Osteocyte (in vitro differentiated cells): ENCODE measurements at regions not wholly inside any gene's neighbourhood (a gene's known extent, or its start where the extent isn't known, plus 50 kb on each side); places are given as distances from the start of the nearest gene placed in this dataset.

Experiments used
- DNase-seq: peaks from one replicate; pipeline ENCODE4 v3.0.0; 2021; ENCODE audit warnings: mixed read lengths; ENCODE audit not compliant: unreplicated experiment; ENCODE audit errors: extremely low spot score
- H3K27ac Mint-ChIP-seq: one replicate; pipeline ENCODE4 v1.8.0; 2021; ENCODE audit warnings: mild to moderate bottlenecking, mixed read lengths; ENCODE audit not compliant: unreplicated experiment
- H3K27me3 Mint-ChIP-seq: one replicate; pipeline ENCODE4 v1.8.0; 2021; ENCODE audit warnings: mixed read lengths; ENCODE audit not compliant: unreplicated experiment
- H3K36me3 Mint-ChIP-seq: one replicate; pipeline ENCODE4 v1.8.0; 2021; ENCODE audit warnings: mixed read lengths; ENCODE audit not compliant: unreplicated experiment
- H3K4me1 Mint-ChIP-seq: one replicate; pipeline ENCODE4 v1.8.0; 2021; ENCODE audit warnings: mixed read lengths; ENCODE audit not compliant: unreplicated experiment
- H3K4me3 Mint-ChIP-seq: one replicate; pipeline ENCODE4 v1.8.0; 2021; ENCODE audit warnings: mild to moderate bottlenecking, moderate library complexity, mixed read lengths; ENCODE audit not compliant: unreplicated experiment
- H3K9me3 Mint-ChIP-seq: one replicate; pipeline ENCODE4 v1.8.0; 2021; ENCODE audit warnings: mixed read lengths; ENCODE audit not compliant: unreplicated experiment
- TF ChIP-seq, protein P1 (sequence below): fragments of 200-600 bp; sonication (generic); IDR thresholded peaks from 2 replicates; pipeline ENCODE4 v1.5.0; 2021; ENCODE audit warnings: antibody characterized with exemption, mild to moderate bottlenecking, moderate library complexity

- Mint-ChIP-seq H3K4me1 (no peaks in the 10 kb centered on the region), H3K27me3 (peaks cover 3% of the 10 kb centered on the region), H3K27ac (no peak overlapping the region), H3K4me3 (no peak overlapping the region), H3K36me3 (no peaks in the 10 kb centered on the region), H3K9me3 (no peaks in the 10 kb centered on the region)
- TF ChIP-seq, protein P1, sequence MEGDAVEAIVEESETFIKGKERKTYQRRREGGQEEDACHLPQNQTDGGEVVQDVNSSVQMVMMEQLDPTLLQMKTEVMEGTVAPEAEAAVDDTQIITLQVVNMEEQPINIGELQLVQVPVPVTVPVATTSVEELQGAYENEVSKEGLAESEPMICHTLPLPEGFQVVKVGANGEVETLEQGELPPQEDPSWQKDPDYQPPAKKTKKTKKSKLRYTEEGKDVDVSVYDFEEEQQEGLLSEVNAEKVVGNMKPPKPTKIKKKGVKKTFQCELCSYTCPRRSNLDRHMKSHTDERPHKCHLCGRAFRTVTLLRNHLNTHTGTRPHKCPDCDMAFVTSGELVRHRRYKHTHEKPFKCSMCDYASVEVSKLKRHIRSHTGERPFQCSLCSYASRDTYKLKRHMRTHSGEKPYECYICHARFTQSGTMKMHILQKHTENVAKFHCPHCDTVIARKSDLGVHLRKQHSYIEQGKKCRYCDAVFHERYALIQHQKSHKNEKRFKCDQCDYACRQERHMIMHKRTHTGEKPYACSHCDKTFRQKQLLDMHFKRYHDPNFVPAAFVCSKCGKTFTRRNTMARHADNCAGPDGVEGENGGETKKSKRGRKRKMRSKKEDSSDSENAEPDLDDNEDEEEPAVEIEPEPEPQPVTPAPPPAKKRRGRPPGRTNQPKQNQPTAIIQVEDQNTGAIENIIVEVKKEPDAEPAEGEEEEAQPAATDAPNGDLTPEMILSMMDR = no peak
- no peak for DNase-seq
Measured at GRCh38 chr6:21524201-21524600, 69.3 kb upstream of the SOX4 start.

GRCh38 chr6:21526974-21527373 is 66.6 kb upstream of the SOX4 start:
- no peak for DNase-seq
- TF ChIP-seq, protein P1 = no peak

DNA sequence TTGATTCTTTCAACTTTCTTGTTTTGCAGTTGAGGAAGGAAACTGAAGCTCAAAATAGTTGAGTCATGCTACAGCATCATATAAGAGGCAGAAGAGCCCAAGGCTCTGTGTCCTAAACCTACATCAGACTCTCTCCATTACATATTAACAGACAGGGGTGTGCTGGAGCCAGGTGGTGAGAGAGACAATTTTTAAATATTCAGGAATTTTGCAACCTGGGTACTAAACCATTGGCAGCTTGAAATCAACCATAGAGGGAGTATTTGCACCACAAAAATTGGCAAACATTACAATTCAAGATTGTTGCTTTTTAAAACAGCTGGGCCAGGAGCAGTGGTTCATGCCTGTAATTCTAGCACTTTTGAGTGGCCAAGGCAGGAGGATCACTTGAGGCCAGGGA is 65.8 kb upstream of the SOX4 start:
- Mint-ChIP-seq H3K27ac (no peak overlapping the region), H3K9me3 (no peaks in the 10 kb centered on the region), H3K36me3 (no peaks in the 10 kb centered on the region), H3K4me1 (no peaks in the 10 kb centered on the region), H3K27me3 (peaks cover under 1% of the 10 kb centered on the region), H3K4me3 (no peak overlapping the region)
- no peak for DNase-seq
- TF ChIP-seq, protein P1 = no peak

More at GRCh38 chr6:21526974-21527373, 66.6 kb upstream of the SOX4 start:
- Mint-ChIP-seq H3K4me3 (no peak overlapping the region), H3K36me3 (no peaks in the 10 kb centered on the region), H3K27ac (no peak overlapping the region), H3K9me3 (no peaks in the 10 kb centered on the region), H3K4me1 (no peaks in the 10 kb centered on the region), H3K27me3 (peaks cover 3% of the 10 kb centered on the region)

- TF ChIP-seq, protein P1 = no peak
- Mint-ChIP-seq H3K4me1 (no peaks in the 10 kb centered on the region), H3K27me3 (no peaks in the 10 kb centered on the region), H3K9me3 (no peaks in the 10 kb centered on the region), H3K27ac (no peak overlapping the region), H3K4me3 (no peak overlapping the region), H3K36me3 (no peaks in the 10 kb centered on the region)
- no peak for DNase-seq
Measured at GRCh38 chr6:21529431-21529830, 64.1 kb upstream of the SOX4 start.

- Mint-ChIP-seq H3K4me3 (no peak overlapping the region), H3K36me3 (no peaks in the 10 kb centered on the region), H3K4me1 (no peaks in the 10 kb centered on the region), H3K27ac (no peak overlapping the region), H3K27me3 (no peaks in the 10 kb centered on the region), H3K9me3 (no peaks in the 10 kb centered on the region)
- TF ChIP-seq, protein P1 = no peak
- DNase-seq = no peak
Measured at GRCh38 chr6:21531393-21531792, 62.2 kb upstream of the SOX4 start.
